GM12878 (cell line): ENCODE measurements at regions not wholly inside any gene's neighbourhood (a gene's known extent, or its start where the extent isn't known, plus 50 kb on each side); places are given as distances from the start of the nearest gene placed in this dataset.
A peak's percentile ranks its signal among the peaks of the same experiment; 100 is the strongest.

Source experiments
- ATAC-seq: fragments of 200-7000 bp; cut with Tn5 transposase; 3 replicates; pipeline ENCODE4 v1.9.1; 2020; ENCODE audit warnings: mild to moderate bottlenecking, moderate library complexity
- BruUV-seq: library from RNA; stranded (reverse); fragments of 400-500 nt; replicated peaks from 2 replicates; lab custom pipeline; 2021; lab: Mats Ljungman, UMichigan
- CTCF ChIA-PET: fragments of 300-600 bp; sonication (Branson Sonifier 250); formaldehyde crosslinking; extraction: SDS; loops from one replicate; lab custom pipeline; 2021; ENCODE audit warnings: inconsistent platforms; lab: Yijun Ruan, JAX
- POLR2A ChIA-PET: fragments of 350-600 bp; formaldehyde crosslinking; extraction: SDS; loops from one replicate; lab custom pipeline; 2021; ENCODE audit warnings: inconsistent platforms; lab: Charles Lee
- RAD21 ChIA-PET: fragments of 300-600 bp; sonication (Branson Sonifier 250); formaldehyde crosslinking; loops from one replicate; lab custom pipeline; 2023; ENCODE audit warnings: antibody characterized with exemption; ENCODE audit not compliant: unreplicated experiment; lab: Charles Lee
- SMC1A ChIA-PET: fragments of 300-600 bp; sonication (Branson Sonifier 250); formaldehyde crosslinking; loops from one replicate; lab custom pipeline; 2023; ENCODE audit not compliant: unreplicated experiment, uncharacterized antibody; lab: Charles Lee
- DNase-seq: peaks from one replicate; pipeline ENCODE4 v3.0.0-alpha.2; 2011; ENCODE audit warnings: low read depth, low spot score
- FAIRE-seq: peaks from 3 replicates; lab custom pipeline; 2011; peaks lifted over from hg19 to GRCh38; lab: Jason Lieb, UNC
- H2AFZ ChIP-seq: 2 replicates; pipeline ENCODE4 v1.6.0; 2011; ENCODE audit warnings: low read depth, low read length, control low read depth; ENCODE audit not compliant: control insufficient read depth
- H3K27ac ChIP-seq: 2 replicates; pipeline ENCODE4 v1.5.1; 2011; ENCODE audit warnings: control low read depth; ENCODE audit not compliant: control insufficient read depth, insufficient read depth
- H3K27me3 ChIP-seq, 2 experiments: replicated peaks in 1 of 2; 2 replicates each; pipeline versions ENCODE4 v1.6.0 to v1.6.1; 2011; ENCODE audit warnings: low read length in 1 of 2; ENCODE audit not compliant: control insufficient read depth in 2 of 2, insufficient read depth in 2 of 2
- H3K36me3 ChIP-seq, 2 experiments: 2 replicates each; pipeline ENCODE4 v1.5.1; 2011; ENCODE audit warnings: low read length in 1 of 2; ENCODE audit not compliant: control insufficient read depth in 2 of 2, insufficient read depth in 2 of 2
- H3K4me1 ChIP-seq: 2 replicates; pipeline ENCODE4 v1.6.1; 2011; ENCODE audit warnings: mild to moderate bottlenecking, low read length, moderate library complexity, mixed read lengths; ENCODE audit not compliant: control insufficient read depth, insufficient read depth
- H3K4me2 ChIP-seq: 2 replicates; pipeline ENCODE4 v1.6.0; 2011; ENCODE audit warnings: control low read depth; ENCODE audit not compliant: control insufficient read depth, insufficient read depth
- H3K4me3 ChIP-seq: fragments of 200-600 bp; sonication (generic); 2 replicates; pipeline ENCODE4 v1.5.1; 2016
- H3K79me2 ChIP-seq: 2 replicates; pipeline ENCODE4 v1.6.0; 2011; ENCODE audit warnings: low read length; ENCODE audit not compliant: control insufficient read depth, insufficient read depth
- H3K9ac ChIP-seq: 2 replicates; pipeline ENCODE4 v1.8.0; 2011; ENCODE audit warnings: low read length, control low read depth, mixed read lengths; ENCODE audit not compliant: control insufficient read depth, insufficient read depth
- H3K9me3 ChIP-seq: replicated peaks from 3 replicates; pipeline ENCODE4 v1.5.1; 2011; ENCODE audit warnings: mild to moderate bottlenecking, low read length; ENCODE audit not compliant: control insufficient read depth, insufficient read depth
- H4K20me1 ChIP-seq: 2 replicates; pipeline ENCODE4 v1.6.0; 2011; ENCODE audit not compliant: control insufficient read depth, insufficient read depth
- EED ChIP-seq: sonication (generic); IDR thresholded peaks from 2 replicates; pipeline ENCODE4 v1.6.1; 2016; ENCODE audit warnings: antibody characterized with exemption, low read depth
- ETV6 ChIP-seq, 2 experiments: fragments of 450-650 bp in 1 of 2; IDR thresholded peaks in 1 of 2; conservative IDR thresholded peaks in 1 of 2; 2 replicates each; pipeline ENCODE4 v1.6.1; 2014; ENCODE audit warnings: antibody characterized with exemption in 1 of 2, borderline replicate concordance in 1 of 2, low read depth in 1 of 2, mild to moderate bottlenecking in 1 of 2, moderate library complexity in 1 of 2
- FOXK2 ChIP-seq: fragments of 450-650 bp; IDR thresholded peaks from 2 replicates; pipeline ENCODE4 v1.6.1; 2017; ENCODE audit warnings: mild to moderate bottlenecking, moderate library complexity
- JUNB ChIP-seq: IDR thresholded peaks from 2 replicates; pipeline ENCODE4 v1.6.1; 2016; ENCODE audit warnings: antibody characterized with exemption, mild to moderate bottlenecking
- RUNX3 ChIP-seq: IDR thresholded peaks from 2 replicates; pipeline ENCODE4 v1.6.1; 2012; ENCODE audit warnings: low read length, inconsistent platforms
- SPI1 ChIP-seq: IDR thresholded peaks from 2 replicates; pipeline ENCODE4 v1.6.1; 2011; ENCODE audit warnings: low read depth, mild to moderate bottlenecking, low read length, moderate library complexity, borderline replicate concordance; ENCODE audit not compliant: insufficient read depth
- ZNF24 ChIP-seq: fragments of 450-650 bp; IDR thresholded peaks from 2 replicates; pipeline ENCODE4 v1.6.1; 2017; ENCODE audit warnings: antibody characterized with exemption, mild to moderate bottlenecking
- ZNF384 ChIP-seq: IDR thresholded peaks from 2 replicates; pipeline ENCODE4 v1.6.1; 2012; ENCODE audit warnings: low read depth, mild to moderate bottlenecking, low read length, improper control_type of control experiment, borderline replicate concordance
- WGBS: methylation state at CpG from one replicate; pipeline ENCODE4 v1.1.6; 2016; ENCODE audit warnings: low lambda C conversion rate; ENCODE audit not compliant: insufficient replicate concordance, insufficient coverage; ENCODE audit errors: missing lambda C conversion rate; 5-methylcytosine and 5-hydroxymethylcytosine counted together
- in situ Hi-C: fragments of 300-500 bp; cut with MboI; formaldehyde crosslinking; loops from 9 replicates; pipeline ENCODE4 v1.14.3; 2018; ENCODE audit warnings: mixed read lengths
- intact Hi-C: fragments of 100-400 bp; cut with micrococcal nuclease; formaldehyde crosslinking; loops from one replicate; pipeline ENCODE4 v1.14.2; 2022; ENCODE audit not compliant: unreplicated experiment
- TF ChIP-seq, protein P1 (sequence below): IDR thresholded peaks from 2 replicates; pipeline ENCODE4 v1.6.1; 2012; ENCODE audit warnings: low read depth, low read length, improper control_type of control experiment
- TF ChIP-seq, protein P2 (sequence below): IDR thresholded peaks from 2 replicates; pipeline ENCODE4 v1.6.1; 2012; ENCODE audit warnings: low read length, inconsistent platforms

DNA sequence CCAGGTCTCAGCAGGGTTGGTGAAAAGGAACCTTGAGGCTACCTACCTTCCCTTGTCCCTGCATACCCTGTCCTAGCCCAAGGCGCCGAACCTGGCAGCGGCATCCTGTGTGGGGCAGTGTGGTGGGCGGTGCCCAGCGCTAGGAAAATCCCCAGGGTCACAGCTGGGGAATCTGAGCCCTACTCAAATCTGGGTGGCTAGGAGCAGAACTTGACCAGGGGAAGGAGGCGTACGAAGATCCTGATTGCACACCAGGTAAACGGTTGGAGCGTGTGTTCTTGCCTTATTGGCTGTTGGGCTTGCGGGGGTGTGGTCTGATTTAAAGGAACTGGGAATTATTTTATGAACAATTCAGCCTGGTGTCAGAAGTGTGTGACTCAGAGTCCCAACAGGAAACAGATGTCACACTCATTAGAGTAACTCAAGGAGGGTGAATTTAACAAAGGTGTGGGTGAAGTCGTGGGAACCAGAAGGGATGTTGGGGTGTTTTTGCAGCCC, 118.6 kb downstream of the LRIG2 start:
- no peak overlapping the region for H3K27ac ChIP-seq
- CTCF ChIA-PET = no interaction called here
- POLR2A ChIA-PET = no interaction called here
- in situ Hi-C loops = no loop called here
- ATAC-seq = peak; percentile 80
- 2% methylated on average over 11 of the region's 11 CpGs for WGBS
- RAD21 ChIA-PET = no interaction called here
- TF ChIP-seq ZNF384 (no peak), ZNF24 (no peak), EED (peak; percentile 12; the same call in 1 of the 2 replicates), JUNB (peak; percentile 34; the same call in 1 of the 2 replicates), SPI1 (peak; percentile 70), FOXK2 (no peak), ETV6 (conservative IDR thresholded peaks at IDR 0.05 in 1 of 2, IDR thresholded peaks at IDR 0.05 in 1 of 2; ENCODE audit: borderline replicate concordance in 1 of 2, low read depth in 1 of 2) (0 out of 4 replicates have a peak, but pooled peaks of 1 of the 2 experiments have one; percentile 13), RUNX3 (peak; percentile 27)
- TF ChIP-seq, protein P1, sequence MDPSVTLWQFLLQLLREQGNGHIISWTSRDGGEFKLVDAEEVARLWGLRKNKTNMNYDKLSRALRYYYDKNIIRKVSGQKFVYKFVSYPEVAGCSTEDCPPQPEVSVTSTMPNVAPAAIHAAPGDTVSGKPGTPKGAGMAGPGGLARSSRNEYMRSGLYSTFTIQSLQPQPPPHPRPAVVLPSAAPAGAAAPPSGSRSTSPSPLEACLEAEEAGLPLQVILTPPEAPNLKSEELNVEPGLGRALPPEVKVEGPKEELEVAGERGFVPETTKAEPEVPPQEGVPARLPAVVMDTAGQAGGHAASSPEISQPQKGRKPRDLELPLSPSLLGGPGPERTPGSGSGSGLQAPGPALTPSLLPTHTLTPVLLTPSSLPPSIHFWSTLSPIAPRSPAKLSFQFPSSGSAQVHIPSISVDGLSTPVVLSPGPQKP = no peak
- TF ChIP-seq, protein P2, sequence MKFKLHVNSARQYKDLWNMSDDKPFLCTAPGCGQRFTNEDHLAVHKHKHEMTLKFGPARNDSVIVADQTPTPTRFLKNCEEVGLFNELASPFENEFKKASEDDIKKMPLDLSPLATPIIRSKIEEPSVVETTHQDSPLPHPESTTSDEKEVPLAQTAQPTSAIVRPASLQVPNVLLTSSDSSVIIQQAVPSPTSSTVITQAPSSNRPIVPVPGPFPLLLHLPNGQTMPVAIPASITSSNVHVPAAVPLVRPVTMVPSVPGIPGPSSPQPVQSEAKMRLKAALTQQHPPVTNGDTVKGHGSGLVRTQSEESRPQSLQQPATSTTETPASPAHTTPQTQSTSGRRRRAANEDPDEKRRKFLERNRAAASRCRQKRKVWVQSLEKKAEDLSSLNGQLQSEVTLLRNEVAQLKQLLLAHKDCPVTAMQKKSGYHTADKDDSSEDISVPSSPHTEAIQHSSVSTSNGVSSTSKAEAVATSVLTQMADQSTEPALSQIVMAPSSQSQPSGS = peak; percentile 33; the same call in 1 of the 2 replicates
- TF ChIP-seq, all 136 proteins: peak for 6
- Histone ChIP-seq H2AFZ (peak overlapping the region; percentile 39), H3K4me3 (no peak overlapping the region), H3K9ac (no peak overlapping the region; the same call in 1 of the 2 replicates), H3K27me3 (no peaks in the 10 kb centered on the region; a peak in 2 of 4 replicates), H3K4me1 (peaks cover 12% of the 10 kb centered on the region), H3K4me2 (peak overlapping the region; percentile 51), H3K9me3 (peaks cover 3% of the 10 kb centered on the region), H4K20me1 (no peaks in the 10 kb centered on the region), H3K79me2 (no peaks in the 10 kb centered on the region), H3K36me3 (no peaks in the 10 kb centered on the region)
- no TSS peak for BruUV-seq
- intact Hi-C loops = no loop called here
- DNase-seq (peak; percentile 47), FAIRE-seq (peak; percentile 72)
- SMC1A ChIA-PET = interaction anchor here (1.0 kb wide), 1 partner anchor 27 kb away, joined by 3 read pairs; no protein-coding TSS in a partner anchor
